Neural progenitor cell (in vitro differentiated cells): ENCODE measurements at regions not wholly inside any gene's neighbourhood (a gene's known extent, or its start where the extent isn't known, plus 50 kb on each side); places are given as distances from the start of the nearest gene placed in this dataset.

ENCODE experiments used
- EZH2 ChIP-seq: fragments of 200-600 bp; sonication (generic); IDR thresholded peaks from 2 replicates; pipeline ENCODE4 v1.6.1; 2017; ENCODE audit warnings: antibody characterized with exemption, mild to moderate bottlenecking, moderate library complexity
- TF ChIP-seq, protein P1 (sequence below): fragments of 200-600 bp; sonication (generic); IDR thresholded peaks from 2 replicates; pipeline ENCODE4 v1.5.1; 2017; ENCODE audit warnings: antibody characterized with exemption, mild to moderate bottlenecking

DNA sequence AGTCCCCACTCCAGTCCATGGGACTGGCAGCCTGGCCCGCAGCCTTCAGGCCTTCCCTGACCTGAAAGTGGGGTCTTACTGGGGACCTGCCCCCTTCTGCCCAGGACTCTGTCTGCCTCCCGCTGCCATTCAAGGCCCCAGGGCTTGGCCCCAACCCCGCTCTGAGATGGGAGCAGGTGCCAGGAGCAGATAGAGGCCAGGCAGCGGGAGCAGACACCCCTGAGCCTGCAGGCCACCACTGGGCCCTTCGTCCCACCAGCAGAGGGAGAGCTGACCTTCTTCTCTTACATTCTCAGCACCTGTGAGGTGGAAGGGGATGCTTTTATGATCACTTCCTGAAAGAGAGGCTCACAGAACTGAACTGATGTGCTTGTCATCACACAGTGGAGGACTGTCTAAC is 62.2 kb upstream of the TINAGL1 start:
- no peak for TF ChIP-seq EZH2
- TF ChIP-seq, protein P1, sequence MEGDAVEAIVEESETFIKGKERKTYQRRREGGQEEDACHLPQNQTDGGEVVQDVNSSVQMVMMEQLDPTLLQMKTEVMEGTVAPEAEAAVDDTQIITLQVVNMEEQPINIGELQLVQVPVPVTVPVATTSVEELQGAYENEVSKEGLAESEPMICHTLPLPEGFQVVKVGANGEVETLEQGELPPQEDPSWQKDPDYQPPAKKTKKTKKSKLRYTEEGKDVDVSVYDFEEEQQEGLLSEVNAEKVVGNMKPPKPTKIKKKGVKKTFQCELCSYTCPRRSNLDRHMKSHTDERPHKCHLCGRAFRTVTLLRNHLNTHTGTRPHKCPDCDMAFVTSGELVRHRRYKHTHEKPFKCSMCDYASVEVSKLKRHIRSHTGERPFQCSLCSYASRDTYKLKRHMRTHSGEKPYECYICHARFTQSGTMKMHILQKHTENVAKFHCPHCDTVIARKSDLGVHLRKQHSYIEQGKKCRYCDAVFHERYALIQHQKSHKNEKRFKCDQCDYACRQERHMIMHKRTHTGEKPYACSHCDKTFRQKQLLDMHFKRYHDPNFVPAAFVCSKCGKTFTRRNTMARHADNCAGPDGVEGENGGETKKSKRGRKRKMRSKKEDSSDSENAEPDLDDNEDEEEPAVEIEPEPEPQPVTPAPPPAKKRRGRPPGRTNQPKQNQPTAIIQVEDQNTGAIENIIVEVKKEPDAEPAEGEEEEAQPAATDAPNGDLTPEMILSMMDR, result no peak
